ENCODE measurements at regions not wholly inside any gene's neighbourhood (a gene's known extent, or its start where the extent isn't known, plus 50 kb on each side); places are given as distances from the start of the nearest gene placed in this dataset.

DNA sequence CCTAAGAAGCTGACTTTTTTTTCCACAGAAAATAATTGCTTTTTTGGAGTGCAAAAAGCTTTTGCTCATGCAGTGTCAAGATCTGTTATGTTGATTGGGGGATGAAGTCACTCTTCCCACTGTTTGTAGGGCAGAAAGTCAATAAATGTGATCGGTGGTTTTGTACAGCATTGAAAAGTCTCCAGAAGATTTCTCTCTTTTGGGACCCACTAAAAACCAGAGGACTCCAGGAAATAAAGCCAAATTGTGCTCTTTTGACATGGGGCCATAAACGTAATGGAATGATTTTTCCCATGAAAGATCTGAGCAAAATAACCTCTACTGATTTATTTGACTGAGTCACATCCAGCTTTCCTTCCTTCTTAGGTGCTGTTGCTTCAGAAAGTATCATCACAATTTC, 122.5 kb downstream of the SNAPC1 start:
- peaks cover 8% of the 10 kb centered on the region for H3K4me1 Mint-ChIP-seq
- no peaks in the 10 kb centered on the region for H3K9me3 Mint-ChIP-seq
- H3K27me3 Mint-ChIP-seq, result peaks cover 18% of the 10 kb centered on the region
- no peak overlapping the region for H3K27ac Mint-ChIP-seq
- no peak overlapping the region for H3K4me3 Mint-ChIP-seq
- peaks cover 4% of the 10 kb centered on the region for H3K36me3 Mint-ChIP-seq
- DNase-seq, result no peak

DNA sequence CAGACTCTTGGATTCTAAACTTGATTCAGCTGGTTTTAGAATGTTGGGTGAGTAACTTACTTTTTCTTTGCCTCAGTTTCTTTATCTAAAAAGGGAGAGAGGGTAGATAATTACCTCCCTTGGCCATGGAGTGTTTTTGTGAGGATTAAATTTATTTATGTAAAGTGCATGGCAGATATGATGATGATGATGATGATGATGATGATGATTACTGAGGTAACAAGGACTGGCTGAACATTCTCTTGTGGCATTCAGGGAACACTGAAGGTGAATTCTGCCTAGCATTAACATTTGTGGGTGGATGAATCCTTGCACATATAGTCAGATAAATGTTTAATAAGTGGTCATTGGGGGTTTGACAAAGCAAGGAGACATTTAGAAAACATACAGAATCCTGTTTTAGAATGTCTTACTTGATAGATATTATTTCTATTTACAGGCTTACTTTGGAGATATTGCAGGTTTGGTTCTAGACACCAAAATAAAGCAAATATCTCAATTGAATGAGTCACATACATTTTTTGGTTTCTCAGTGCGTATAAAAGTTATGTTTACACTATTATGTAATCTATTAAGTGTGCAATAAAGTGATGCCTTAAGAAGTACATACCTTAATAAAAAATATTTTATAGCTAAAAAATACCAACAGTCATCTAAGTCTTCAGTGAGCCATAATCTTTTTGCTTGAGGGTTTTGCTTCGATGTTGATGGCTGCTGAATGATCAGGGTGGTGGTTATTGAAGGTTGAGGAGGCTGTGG, 123.2 kb downstream of the SNAPC1 start:
- no peaks in the 10 kb centered on the region for H3K9me3 Mint-ChIP-seq
- no peak for DNase-seq
- H3K4me1 Mint-ChIP-seq, result peaks cover 13% of the 10 kb centered on the region
- H3K4me3 Mint-ChIP-seq, result no peak overlapping the region
- peaks cover 5% of the 10 kb centered on the region for H3K36me3 Mint-ChIP-seq
- H3K27ac Mint-ChIP-seq, result no peak overlapping the region
- peaks cover 14% of the 10 kb centered on the region for H3K27me3 Mint-ChIP-seq

DNA sequence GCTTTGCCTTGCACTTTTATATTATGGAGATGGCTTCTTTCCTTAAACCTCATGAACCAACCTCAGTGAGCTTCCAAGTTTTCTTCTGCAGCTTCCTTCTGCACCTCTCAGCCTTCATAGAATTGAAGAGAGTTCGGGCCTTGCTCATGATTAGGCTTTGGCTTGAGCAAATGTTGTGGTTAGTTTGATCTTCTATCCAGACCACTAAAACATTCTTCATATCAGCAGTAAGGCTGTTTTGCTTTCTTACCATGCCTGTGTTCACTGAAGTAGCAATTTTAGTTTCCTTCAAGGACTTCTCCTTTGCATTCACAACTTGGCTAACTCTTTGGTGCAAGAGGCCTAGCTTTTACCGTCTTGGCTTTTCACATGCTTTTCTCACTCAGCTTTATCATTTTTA, 125.4 kb downstream of the SNAPC1 start:
- Mint-ChIP-seq H3K4me1 (peaks cover 16% of the 10 kb centered on the region), H3K27me3 (peaks cover 9% of the 10 kb centered on the region), H3K9me3 (no peaks in the 10 kb centered on the region), H3K4me3 (no peak overlapping the region), H3K36me3 (peaks cover 5% of the 10 kb centered on the region), H3K27ac (no peak overlapping the region)
- DNase-seq, result no peak

DNA sequence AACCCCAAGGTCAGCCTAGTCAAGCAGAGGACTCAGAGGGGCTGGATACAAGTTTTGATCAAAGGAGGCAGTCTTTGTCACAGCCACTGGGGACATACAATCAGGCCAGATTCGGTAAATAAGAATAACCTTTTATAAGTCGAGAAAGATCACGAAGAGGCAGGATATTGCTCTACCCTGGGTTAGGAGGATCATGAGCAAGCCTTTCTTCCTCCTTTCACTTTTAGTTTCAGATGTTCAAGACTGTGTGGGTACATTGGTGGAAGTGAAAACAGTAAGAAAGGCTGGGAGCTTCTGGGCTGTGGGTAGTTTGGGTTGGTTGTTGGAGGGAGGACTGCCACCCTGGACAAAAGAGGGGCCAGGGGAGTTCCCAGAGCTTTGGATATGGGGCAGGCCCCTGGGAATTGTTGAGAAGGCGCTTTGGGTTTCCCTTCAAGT, 127.7 kb downstream of the SNAPC1 start:
- Mint-ChIP-seq H3K4me1 (peaks cover 16% of the 10 kb centered on the region), H3K27ac (peak overlapping the region; percentile 81), H3K27me3 (peaks cover 5% of the 10 kb centered on the region), H3K4me3 (peak overlapping the region; percentile 8), H3K9me3 (no peaks in the 10 kb centered on the region), H3K36me3 (peaks cover 5% of the 10 kb centered on the region)
- peak; percentile 8 for DNase-seq

DNA sequence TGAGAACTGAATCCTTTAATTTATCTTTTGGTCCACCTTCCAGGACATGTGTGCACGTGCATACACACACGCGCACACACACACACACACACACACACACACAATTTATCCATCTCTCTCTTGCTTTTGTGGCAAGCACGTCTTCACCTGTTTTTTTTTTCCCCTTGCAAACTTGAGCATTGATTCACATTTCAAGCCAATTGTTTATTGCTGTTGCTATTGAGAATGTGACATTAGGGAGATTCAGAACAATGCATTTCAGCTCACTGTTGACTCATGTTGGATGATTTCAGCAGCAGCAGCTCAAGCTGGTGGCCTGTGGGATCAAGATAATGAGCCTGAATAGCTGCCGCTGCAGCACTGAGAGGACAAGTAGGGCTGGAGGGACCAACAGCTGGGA, 128.9 kb downstream of the SNAPC1 start:
- Mint-ChIP-seq H3K27ac (no peak overlapping the region), H3K36me3 (peaks cover 5% of the 10 kb centered on the region), H3K9me3 (no peaks in the 10 kb centered on the region), H3K27me3 (peaks cover 4% of the 10 kb centered on the region), H3K4me3 (no peak overlapping the region), H3K4me1 (peaks cover 16% of the 10 kb centered on the region)
- DNase-seq, result no peak

DNA sequence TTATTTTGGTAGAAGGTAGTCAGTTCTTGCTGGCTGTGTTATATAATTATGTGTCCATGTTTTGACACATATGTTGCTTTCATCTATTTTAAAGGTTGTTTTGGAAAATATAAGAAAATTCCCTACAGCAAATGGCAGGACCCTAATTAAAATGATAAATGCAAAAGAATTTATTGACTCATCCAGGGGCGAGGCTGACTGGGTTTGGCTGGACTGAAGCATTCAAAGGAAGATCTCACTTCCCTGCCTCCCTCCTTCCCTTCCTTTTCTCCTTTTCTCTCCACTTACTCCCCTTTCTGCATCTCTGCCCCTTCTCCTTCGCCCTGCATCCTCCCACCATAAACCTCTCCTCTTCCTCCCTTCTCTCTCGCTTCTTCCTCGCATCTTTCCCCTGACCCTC, 129.6 kb downstream of the SNAPC1 start:
- Mint-ChIP-seq H3K27me3 (no peaks in the 10 kb centered on the region), H3K27ac (no peak overlapping the region), H3K4me3 (no peak overlapping the region), H3K4me1 (peaks cover 16% of the 10 kb centered on the region), H3K9me3 (no peaks in the 10 kb centered on the region), H3K36me3 (peaks cover 5% of the 10 kb centered on the region)
- no peak for DNase-seq

DNA sequence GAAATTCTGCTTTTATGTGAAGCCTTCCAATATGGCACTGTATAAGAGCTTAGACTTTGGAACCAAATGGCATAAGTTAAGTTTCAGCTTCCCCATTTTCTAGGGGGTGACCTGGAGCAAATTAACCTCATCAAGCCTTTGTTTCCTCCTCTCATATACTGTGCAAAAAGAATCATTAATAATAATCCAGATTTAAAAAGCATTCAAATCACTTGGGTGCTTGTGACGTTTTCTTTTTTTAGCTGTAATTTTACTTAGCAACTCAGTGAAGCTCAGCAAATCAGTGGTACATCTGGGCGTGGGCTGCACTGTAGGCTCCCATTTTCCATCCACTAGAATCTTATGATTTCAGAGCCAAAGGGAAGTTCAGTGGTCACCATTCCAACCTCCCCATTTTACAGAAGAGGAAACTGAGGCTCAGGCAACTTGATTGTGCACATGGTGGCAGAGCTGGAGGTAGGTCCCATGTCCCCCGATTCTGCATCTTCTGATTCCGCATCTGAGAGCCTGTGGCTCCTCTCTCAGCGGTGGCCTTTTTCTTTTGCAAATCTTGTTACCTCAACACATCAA, 131.2 kb downstream of the SNAPC1 start:
- H3K4me1 Mint-ChIP-seq, result peaks cover 14% of the 10 kb centered on the region
- H3K27ac Mint-ChIP-seq, result no peak overlapping the region
- DNase-seq, result no peak
- peaks cover 5% of the 10 kb centered on the region for H3K36me3 Mint-ChIP-seq
- no peak overlapping the region for H3K4me3 Mint-ChIP-seq
- no peaks in the 10 kb centered on the region for H3K9me3 Mint-ChIP-seq
- peaks cover 4% of the 10 kb centered on the region for H3K27me3 Mint-ChIP-seq

DNA sequence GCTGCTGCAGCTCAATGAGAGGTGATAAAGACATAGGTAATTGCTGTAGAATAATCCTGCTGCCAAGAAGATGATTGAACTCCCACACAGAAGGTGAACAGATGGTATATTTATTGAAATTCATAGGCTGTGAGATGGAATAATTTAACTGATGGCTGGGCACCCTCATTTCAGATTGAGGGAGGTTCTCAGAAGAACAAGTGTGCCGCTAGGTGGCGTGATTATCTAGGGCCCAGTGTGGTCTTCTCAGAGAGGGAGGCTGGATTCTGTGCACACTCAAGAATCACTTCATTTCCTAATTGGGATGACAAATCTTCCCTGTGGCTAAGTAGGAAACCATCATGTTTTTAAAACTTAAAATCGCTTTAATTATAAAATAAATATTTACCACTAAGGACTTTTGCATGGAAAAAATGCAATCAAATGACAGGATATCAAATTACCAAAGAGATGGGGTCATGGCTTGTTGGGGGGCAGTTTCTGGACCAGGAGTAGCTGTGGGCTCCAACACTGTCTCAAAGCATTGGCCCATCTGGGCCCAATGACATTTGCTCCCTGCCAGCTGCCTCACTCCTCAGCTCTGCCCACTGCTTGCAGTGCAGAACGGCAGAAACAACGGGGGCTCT, 132.3 kb downstream of the SNAPC1 start:
- DNase-seq, result peak; percentile 47
- Mint-ChIP-seq H3K27ac (no peak overlapping the region), H3K9me3 (no peaks in the 10 kb centered on the region), H3K27me3 (peaks cover 7% of the 10 kb centered on the region), H3K4me1 (peaks cover 10% of the 10 kb centered on the region), H3K4me3 (no peak overlapping the region), H3K36me3 (peaks cover 2% of the 10 kb centered on the region)

DNA sequence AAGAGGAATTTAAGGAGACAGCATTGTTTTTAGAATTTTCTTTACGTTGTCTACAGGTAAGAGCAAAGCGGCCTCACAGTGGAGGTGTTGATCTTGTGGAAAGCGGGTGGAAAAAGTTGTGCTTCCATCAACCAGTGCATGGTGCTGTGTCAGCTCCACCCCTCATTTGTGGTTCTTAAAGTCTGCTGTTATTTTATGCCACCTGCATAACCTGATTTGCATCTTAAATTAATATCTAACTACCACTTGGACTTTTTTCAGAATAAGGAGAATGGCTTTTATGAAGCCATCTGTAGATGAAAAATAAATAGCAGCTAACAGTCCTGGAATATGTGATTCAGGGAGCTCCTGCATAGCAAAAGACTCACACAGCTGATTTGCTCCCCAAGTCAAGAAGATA, 135.1 kb downstream of the SNAPC1 start:
- H3K36me3 Mint-ChIP-seq, result no peaks in the 10 kb centered on the region
- no peaks in the 10 kb centered on the region for H3K9me3 Mint-ChIP-seq
- DNase-seq, result no peak
- no peaks in the 10 kb centered on the region for H3K4me1 Mint-ChIP-seq
- no peak overlapping the region for H3K27ac Mint-ChIP-seq
- H3K4me3 Mint-ChIP-seq, result no peak overlapping the region
- peaks cover 7% of the 10 kb centered on the region for H3K27me3 Mint-ChIP-seq

DNA sequence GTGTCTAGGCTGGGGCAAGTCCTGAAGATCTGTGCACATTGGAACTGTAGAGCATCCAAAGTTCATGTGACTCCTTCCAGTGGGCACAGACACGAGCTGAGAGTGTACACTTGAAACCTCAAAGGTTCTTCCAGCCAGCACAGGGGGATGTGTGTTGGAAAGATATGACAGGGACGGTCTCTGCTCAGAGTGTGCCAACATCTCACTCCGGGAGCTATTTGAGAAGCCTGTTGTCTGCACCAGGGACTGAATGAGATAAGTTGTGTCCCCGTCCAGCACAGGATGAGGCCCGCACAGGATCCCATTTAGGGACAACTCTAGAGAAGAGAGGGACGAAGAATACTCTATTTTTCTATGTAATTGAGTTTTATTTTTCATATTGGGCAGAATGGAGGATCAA, 136.3 kb downstream of the SNAPC1 start:
- H3K9me3 Mint-ChIP-seq, result no peaks in the 10 kb centered on the region

DNA sequence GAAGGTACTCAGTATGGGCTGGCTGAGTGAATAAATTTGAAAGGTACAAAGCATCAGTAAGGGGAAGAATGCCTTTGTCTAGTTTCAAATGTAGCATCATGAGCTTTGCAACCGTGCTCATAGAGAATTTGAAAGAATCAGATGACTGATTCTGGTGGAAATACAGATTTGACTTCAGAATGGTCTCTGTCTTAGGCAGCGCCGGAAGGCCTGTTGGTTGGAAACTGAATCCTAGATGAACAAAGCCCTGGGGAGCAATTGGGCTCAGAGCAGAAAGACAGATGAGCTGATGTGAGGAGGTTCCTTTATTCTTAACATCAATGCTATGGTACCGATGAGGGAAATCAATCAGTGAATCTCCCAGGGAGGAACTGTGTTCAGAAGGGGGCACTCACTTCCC, 137.3 kb downstream of the SNAPC1 start:
- H3K36me3 Mint-ChIP-seq, result no peaks in the 10 kb centered on the region
- H3K9me3 Mint-ChIP-seq, result no peaks in the 10 kb centered on the region
- H3K4me1 Mint-ChIP-seq, result no peaks in the 10 kb centered on the region
- no peak overlapping the region for H3K27ac Mint-ChIP-seq
- DNase-seq, result no peak
- no peak overlapping the region for H3K4me3 Mint-ChIP-seq
- peaks cover 7% of the 10 kb centered on the region for H3K27me3 Mint-ChIP-seq

More for the DNA sequence above, 136.3 kb downstream of the SNAPC1 start:
- H3K36me3 Mint-ChIP-seq, result no peaks in the 10 kb centered on the region
- peaks cover 7% of the 10 kb centered on the region for H3K27me3 Mint-ChIP-seq
- no peak for DNase-seq
- H3K4me1 Mint-ChIP-seq, result no peaks in the 10 kb centered on the region
- no peak overlapping the region for H3K4me3 Mint-ChIP-seq
- no peak overlapping the region for H3K27ac Mint-ChIP-seq

DNA sequence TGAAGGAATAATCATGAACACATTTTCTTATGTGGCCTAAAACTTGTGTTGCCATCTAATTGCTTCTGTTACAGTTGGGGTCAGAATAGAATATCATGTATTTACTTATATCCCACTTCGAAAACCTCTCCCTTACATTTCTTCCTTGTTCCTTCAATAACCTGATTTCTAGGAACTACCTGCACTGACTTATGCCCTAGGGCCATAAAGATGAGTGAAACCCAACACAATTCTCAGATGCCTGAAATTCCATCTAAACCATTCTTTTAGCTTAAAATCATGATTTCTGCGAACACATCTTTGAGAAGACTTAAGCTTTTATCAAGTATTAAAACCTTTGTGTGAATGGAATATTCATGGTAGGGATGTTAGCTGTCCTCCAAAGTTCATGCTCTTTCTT, 142.7 kb downstream of the SNAPC1 start:
- no peak overlapping the region for H3K27ac Mint-ChIP-seq
- no peaks in the 10 kb centered on the region for H3K4me1 Mint-ChIP-seq
- no peak overlapping the region for H3K4me3 Mint-ChIP-seq
- no peak for DNase-seq
- no peaks in the 10 kb centered on the region for H3K36me3 Mint-ChIP-seq
- H3K27me3 Mint-ChIP-seq, result peaks cover 5% of the 10 kb centered on the region
- H3K9me3 Mint-ChIP-seq, result no peaks in the 10 kb centered on the region

DNA sequence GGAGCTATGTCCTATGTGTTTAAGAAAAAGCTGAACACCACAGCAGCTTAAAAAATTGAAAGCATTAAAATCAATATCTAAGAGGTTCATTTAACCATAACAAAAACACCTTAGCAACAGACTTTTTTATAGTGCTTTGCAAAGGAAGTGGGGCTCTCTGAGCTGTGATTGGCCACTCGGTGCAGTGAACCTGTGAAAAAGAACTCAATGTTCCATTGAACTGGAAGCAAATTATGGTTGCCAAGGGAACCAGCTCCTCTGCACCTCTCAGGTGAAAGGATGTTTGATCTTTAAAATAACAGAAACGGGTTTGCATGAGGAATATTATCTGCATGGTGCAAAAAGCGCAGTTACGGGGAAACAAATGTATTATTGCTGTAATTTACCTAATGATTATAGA, 149.4 kb downstream of the SNAPC1 start:
- H3K9me3 Mint-ChIP-seq, result no peaks in the 10 kb centered on the region
- peaks cover 2% of the 10 kb centered on the region for H3K27me3 Mint-ChIP-seq
- H3K4me3 Mint-ChIP-seq, result no peak overlapping the region
- H3K4me1 Mint-ChIP-seq, result peaks cover 10% of the 10 kb centered on the region
- no peak overlapping the region for H3K27ac Mint-ChIP-seq
- no peak for DNase-seq
- H3K36me3 Mint-ChIP-seq, result no peaks in the 10 kb centered on the region

DNA sequence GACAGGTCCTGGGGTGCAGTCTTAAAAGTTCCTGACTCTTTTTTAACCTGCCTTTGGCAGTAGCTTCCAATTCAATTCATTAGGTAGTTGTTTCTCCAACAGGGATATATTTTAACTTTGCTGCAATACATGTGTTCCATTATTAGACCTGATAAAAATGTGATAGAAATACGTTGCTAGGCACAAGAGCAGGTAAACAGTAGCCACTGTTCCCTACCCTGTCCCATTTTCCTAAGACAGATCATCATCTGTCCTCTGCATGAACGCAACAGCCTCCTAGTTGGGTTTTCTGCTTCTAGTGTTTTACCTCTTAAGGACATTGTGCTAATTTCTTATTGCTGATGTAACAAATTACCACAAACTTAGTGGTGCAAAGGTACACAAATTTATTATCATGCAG, 156.8 kb downstream of the SNAPC1 start:
- no peak overlapping the region for H3K4me3 Mint-ChIP-seq
- no peaks in the 10 kb centered on the region for H3K4me1 Mint-ChIP-seq
- no peak for DNase-seq
- H3K27me3 Mint-ChIP-seq, result peaks cover 14% of the 10 kb centered on the region
- H3K9me3 Mint-ChIP-seq, result no peaks in the 10 kb centered on the region
- H3K36me3 Mint-ChIP-seq, result no peaks in the 10 kb centered on the region
- no peak overlapping the region for H3K27ac Mint-ChIP-seq

DNA sequence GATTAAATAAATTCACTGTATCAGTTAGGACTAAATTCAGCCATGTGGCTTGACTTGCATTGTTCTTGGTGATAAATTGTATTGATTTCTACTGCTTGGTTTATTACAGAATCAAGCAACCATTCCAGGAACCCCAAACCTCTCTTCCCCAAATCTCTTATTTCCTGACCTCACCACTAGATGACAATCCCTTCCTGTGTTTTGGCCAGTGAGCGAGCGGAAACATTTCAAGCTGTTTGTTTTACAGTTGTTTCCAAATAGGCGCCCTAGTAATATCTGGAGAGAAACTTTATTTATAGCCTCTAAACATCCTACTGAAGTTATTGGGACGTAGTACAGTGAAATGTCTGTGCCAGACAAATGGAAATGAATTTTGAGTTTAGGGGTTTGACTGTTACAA, 161.1 kb downstream of the SNAPC1 start:
- H3K4me1 Mint-ChIP-seq, result no peaks in the 10 kb centered on the region
- no peaks in the 10 kb centered on the region for H3K36me3 Mint-ChIP-seq
- peaks cover 16% of the 10 kb centered on the region for H3K27me3 Mint-ChIP-seq
- no peak overlapping the region for H3K27ac Mint-ChIP-seq
- no peaks in the 10 kb centered on the region for H3K9me3 Mint-ChIP-seq
- DNase-seq, result no peak
- no peak overlapping the region for H3K4me3 Mint-ChIP-seq

DNA sequence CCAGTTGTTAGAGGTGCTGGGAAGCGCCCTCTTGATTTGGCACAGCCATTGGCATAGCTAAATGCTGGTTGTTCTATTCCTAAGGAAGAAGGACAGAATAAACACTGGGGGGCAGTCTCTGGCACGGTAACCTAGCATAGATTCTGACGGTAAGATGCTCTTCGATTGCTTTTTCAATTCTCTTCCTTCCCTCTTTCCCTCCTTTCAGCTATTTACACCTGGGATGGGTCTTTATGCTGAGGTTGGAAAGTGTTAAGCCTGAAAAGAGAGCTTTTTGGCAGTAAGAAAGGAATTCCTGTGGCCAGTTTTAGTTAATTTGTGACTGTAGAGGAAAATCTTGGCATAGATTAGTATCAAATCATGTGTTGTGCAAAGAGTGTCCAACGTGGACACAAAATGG, 162.8 kb downstream of the SNAPC1 start:
- Mint-ChIP-seq H3K4me3 (no peak overlapping the region), H3K27me3 (peaks cover 17% of the 10 kb centered on the region), H3K9me3 (no peaks in the 10 kb centered on the region), H3K27ac (no peak overlapping the region), H3K4me1 (no peaks in the 10 kb centered on the region), H3K36me3 (no peaks in the 10 kb centered on the region)
- DNase-seq, result no peak

Measured in activated naive CD8-positive, alpha-beta T cell treated with anti-CD3 and anti-CD28 coated beads for 36 hours (primary cell).